HepG2 (cell line): ENCODE measurements at regions not wholly inside any gene's neighbourhood (a gene's known extent, or its start where the extent isn't known, plus 50 kb on each side); places are given as distances from the start of the nearest gene placed in this dataset.

ENCODE experiments used
- HMG20B ChIP-seq: conservative IDR thresholded peaks from 2 replicates; pipeline ENCODE4 v1.6.1; 2016; ENCODE audit warnings: missing genetic modification reagents, missing compliant biosample characterization
- NFE2L2 ChIP-seq: fragments of 150-350 bp; IDR thresholded peaks from 2 replicates; pipeline ENCODE4 v1.6.1; 2014; ENCODE audit warnings: low read length
- SOX13 ChIP-seq, 3 experiments: fragments of 450-650 bp in 1 of 3; sonication (generic) in 1 of 3; formaldehyde crosslinking in 1 of 3; IDR thresholded peaks in 2 of 3; conservative IDR thresholded peaks in 1 of 3; 2 replicates each; pipeline versions ENCODE4 v1.5.0 to v1.6.1; 2016 to 2020; ENCODE audit warnings: antibody characterized with exemption in 1 of 3, mild to moderate bottlenecking in 1 of 3, missing compliant biosample characterization in 1 of 3, missing genetic modification reagents in 1 of 3, moderate library complexity in 1 of 3
- YY1 ChIP-seq: IDR thresholded peaks from 2 replicates; pipeline ENCODE4 v1.6.1; 2011; ENCODE audit warnings: low read length, low read depth, moderate library complexity, mild to moderate bottlenecking; ENCODE audit not compliant: insufficient read depth, insufficient replicate concordance
- ZKSCAN8 ChIP-seq: IDR thresholded peaks from 2 replicates; pipeline ENCODE4 v1.6.1; 2016; ENCODE audit warnings: borderline replicate concordance, missing genetic modification reagents, missing compliant biosample characterization
- ZNF124 ChIP-seq: sonication (generic); formaldehyde crosslinking; IDR thresholded peaks from 2 replicates; pipeline ENCODE4 v1.4.0; 2020; ENCODE audit warnings: missing genetic modification reagents
- ZNF292 ChIP-seq: sonication (generic); formaldehyde crosslinking; IDR thresholded peaks from 2 replicates; pipeline ENCODE4 v1.8.1; 2022; ENCODE audit warnings: mild to moderate bottlenecking, low read depth, missing genetic modification reagents, borderline replicate concordance
- ZSCAN25 ChIP-seq: sonication (generic); formaldehyde crosslinking; IDR thresholded peaks from 2 replicates; pipeline ENCODE4 v1.8.0; 2022; ENCODE audit warnings: mild to moderate bottlenecking, missing genetic modification reagents
- TF ChIP-seq, protein P1 (sequence below): sonication (generic); formaldehyde crosslinking; IDR thresholded peaks from 2 replicates; pipeline ENCODE4 v1.5.1; 2020; ENCODE audit warnings: mild to moderate bottlenecking, missing genetic modification reagents, borderline replicate concordance
- TF ChIP-seq, protein P2 (sequence below): sonication (generic); formaldehyde crosslinking; IDR thresholded peaks from 2 replicates; pipeline ENCODE4 v1.8.0; 2022; ENCODE audit warnings: mild to moderate bottlenecking, missing genetic modification reagents, borderline replicate concordance
- TF ChIP-seq, protein P3 (sequence below): sonication (generic); formaldehyde crosslinking; IDR thresholded peaks from 2 replicates; pipeline ENCODE4 v1.4.0; 2020; ENCODE audit warnings: mild to moderate bottlenecking, missing genetic modification reagents
- TF ChIP-seq, protein P4 (sequence below), 2 experiments: sonication (generic) in 1 of 2; formaldehyde crosslinking in 1 of 2; IDR thresholded peaks; 2 replicates each; pipeline versions ENCODE4 v1.4.0 to v1.6.1; 2016 to 2020; ENCODE audit warnings: borderline replicate concordance in 1 of 2, low read depth in 1 of 2, mild to moderate bottlenecking in 1 of 2, missing genetic modification reagents in 1 of 2

- TF ChIP-seq, protein P1, sequence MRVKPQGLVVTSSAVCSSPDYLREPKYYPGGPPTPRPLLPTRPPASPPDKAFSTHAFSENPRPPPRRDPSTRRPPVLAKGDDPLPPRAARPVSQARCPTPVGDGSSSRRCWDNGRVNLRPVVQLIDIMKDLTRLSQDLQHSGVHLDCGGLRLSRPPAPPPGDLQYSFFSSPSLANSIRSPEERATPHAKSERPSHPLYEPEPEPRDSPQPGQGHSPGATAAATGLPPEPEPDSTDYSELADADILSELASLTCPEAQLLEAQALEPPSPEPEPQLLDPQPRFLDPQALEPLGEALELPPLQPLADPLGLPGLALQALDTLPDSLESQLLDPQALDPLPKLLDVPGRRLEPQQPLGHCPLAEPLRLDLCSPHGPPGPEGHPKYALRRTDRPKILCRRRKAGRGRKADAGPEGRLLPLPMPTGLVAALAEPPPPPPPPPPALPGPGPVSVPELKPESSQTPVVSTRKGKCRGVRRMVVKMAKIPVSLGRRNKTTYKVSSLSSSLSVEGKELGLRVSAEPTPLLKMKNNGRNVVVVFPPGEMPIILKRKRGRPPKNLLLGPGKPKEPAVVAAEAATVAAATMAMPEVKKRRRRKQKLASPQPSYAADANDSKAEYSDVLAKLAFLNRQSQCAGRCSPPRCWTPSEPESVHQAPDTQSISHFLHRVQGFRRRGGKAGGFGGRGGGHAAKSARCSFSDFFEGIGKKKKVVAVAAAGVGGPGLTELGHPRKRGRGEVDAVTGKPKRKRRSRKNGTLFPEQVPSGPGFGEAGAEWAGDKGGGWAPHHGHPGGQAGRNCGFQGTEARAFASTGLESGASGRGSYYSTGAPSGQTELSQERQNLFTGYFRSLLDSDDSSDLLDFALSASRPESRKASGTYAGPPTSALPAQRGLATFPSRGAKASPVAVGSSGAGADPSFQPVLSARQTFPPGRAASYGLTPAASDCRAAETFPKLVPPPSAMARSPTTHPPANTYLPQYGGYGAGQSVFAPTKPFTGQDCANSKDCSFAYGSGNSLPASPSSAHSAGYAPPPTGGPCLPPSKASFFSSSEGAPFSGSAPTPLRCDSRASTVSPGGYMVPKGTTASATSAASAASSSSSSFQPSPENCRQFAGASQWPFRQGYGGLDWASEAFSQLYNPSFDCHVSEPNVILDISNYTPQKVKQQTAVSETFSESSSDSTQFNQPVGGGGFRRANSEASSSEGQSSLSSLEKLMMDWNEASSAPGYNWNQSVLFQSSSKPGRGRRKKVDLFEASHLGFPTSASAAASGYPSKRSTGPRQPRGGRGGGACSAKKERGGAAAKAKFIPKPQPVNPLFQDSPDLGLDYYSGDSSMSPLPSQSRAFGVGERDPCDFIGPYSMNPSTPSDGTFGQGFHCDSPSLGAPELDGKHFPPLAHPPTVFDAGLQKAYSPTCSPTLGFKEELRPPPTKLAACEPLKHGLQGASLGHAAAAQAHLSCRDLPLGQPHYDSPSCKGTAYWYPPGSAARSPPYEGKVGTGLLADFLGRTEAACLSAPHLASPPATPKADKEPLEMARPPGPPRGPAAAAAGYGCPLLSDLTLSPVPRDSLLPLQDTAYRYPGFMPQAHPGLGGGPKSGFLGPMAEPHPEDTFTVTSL, result peak; percentile 62; the same call in 1 of the 2 replicates
- TF ChIP-seq, protein P2, sequence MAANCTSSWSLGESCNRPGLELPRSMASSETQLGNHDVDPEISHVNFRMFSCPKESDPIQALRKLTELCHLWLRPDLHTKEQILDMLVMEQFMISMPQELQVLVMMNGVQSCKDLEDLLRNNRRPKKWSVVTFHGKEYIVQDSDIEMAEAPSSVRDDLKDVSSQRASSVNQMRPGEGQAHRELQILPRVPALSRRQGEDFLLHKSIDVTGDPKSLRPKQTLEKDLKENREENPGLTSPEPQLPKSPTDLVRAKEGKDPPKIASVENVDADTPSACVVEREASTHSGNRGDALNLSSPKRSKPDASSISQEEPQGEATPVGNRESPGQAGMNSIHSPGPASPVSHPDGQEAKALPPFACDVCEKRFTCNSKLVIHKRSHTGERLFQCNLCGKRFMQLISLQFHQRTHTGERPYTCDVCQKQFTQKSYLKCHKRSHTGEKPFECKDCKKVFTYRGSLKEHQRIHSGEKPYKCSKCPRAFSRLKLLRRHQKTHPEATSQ (CRISPR knock-in tag), result peak; percentile 40; the same call in 1 of the 2 replicates
- TF ChIP-seq YY1 (no peak), ZSCAN25 (peak; percentile 56; the same call in 1 of the 2 replicates), ZNF124 (CRISPR knock-in tag) (0 out of 2 replicates have a peak, but pooled peaks have one; percentile 37), HMG20B (peak; percentile 61; the same call in 1 of the 2 replicates), SOX13 (IDR thresholded peaks at IDR 0.05) (peak; percentile 49; the same call in 1 of the 2 replicates), SOX13 (CRISPR knock-in tag; conservative IDR thresholded peaks at IDR 0.05 in 1 of 2, IDR thresholded peaks at IDR 0.05 in 1 of 2) (peak in 1 of 2 experiments; percentile 83; a peak in 2 of 4 replicates), NFE2L2 (no peak), ZNF292 (peak; percentile 86; the same call in 1 of the 2 replicates), ZKSCAN8 (CRISPR knock-in tag) (0 out of 2 replicates have a peak, but pooled peaks have one; percentile 47)
- TF ChIP-seq, protein P3, sequence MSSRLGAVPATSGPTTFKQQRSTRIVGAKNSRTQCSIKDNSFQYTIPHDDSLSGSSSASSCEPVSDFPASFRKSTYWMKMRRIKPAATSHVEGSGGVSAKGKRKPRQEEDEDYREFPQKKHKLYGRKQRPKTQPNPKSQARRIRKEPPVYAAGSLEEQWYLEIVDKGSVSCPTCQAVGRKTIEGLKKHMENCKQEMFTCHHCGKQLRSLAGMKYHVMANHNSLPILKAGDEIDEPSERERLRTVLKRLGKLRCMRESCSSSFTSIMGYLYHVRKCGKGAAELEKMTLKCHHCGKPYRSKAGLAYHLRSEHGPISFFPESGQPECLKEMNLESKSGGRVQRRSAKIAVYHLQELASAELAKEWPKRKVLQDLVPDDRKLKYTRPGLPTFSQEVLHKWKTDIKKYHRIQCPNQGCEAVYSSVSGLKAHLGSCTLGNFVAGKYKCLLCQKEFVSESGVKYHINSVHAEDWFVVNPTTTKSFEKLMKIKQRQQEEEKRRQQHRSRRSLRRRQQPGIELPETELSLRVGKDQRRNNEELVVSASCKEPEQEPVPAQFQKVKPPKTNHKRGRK (CRISPR knock-in tag), result 0 out of 2 replicates have a peak, but pooled peaks have one; percentile 15
- TF ChIP-seq, protein P4, sequence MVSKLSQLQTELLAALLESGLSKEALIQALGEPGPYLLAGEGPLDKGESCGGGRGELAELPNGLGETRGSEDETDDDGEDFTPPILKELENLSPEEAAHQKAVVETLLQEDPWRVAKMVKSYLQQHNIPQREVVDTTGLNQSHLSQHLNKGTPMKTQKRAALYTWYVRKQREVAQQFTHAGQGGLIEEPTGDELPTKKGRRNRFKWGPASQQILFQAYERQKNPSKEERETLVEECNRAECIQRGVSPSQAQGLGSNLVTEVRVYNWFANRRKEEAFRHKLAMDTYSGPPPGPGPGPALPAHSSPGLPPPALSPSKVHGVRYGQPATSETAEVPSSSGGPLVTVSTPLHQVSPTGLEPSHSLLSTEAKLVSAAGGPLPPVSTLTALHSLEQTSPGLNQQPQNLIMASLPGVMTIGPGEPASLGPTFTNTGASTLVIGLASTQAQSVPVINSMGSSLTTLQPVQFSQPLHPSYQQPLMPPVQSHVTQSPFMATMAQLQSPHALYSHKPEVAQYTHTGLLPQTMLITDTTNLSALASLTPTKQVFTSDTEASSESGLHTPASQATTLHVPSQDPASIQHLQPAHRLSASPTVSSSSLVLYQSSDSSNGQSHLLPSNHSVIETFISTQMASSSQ (IDR thresholded peaks at IDR 0.05; ENCODE audit: low read depth), result no peak
- TF ChIP-seq, protein P4 (CRISPR knock-in tag; IDR thresholded peaks at IDR 0.05; ENCODE audit: borderline replicate concordance), result peak; percentile 44; the same call in 1 of the 2 replicates
Measured at GRCh38 chr14:76968621-76969063, 59.9 kb downstream of the IRF2BPL start (continued).
